ENCODE measurements at regions not wholly inside any gene's neighbourhood (a gene's known extent, or its start where the extent isn't known, plus 50 kb on each side); places are given as distances from the start of the nearest gene placed in this dataset.

- Histone ChIP-seq H3K4me2 (ENCODE audit: low read depth, low read length, poor library complexity, severe bottlenecking) (no peak overlapping the region), H3K27me3 (ENCODE audit: low read length) (no peaks in the 10 kb centered on the region), H3K9ac (ENCODE audit: low read length) (no peak overlapping the region), H3K9me3 (ENCODE audit: insufficient read depth, low read length) (no peaks in the 10 kb centered on the region), H3F3A (ENCODE audit: insufficient read depth) (no peaks in the 10 kb centered on the region), H2AFZ (ENCODE audit: low read depth, low read length, severe bottlenecking) (no peak overlapping the region), H3K9me2 (replicated peaks; ENCODE audit: insufficient read depth, low read length) (no peaks in the 10 kb centered on the region), H3K4me3 (ENCODE audit: insufficient read depth, low read length, poor library complexity, severe bottlenecking) (no peak overlapping the region), H3K36me3 (ENCODE audit: low read length) (no peaks in the 10 kb centered on the region), H3K27ac (ENCODE audit: low read depth, low read length) (no peak overlapping the region), H3K79me2 (ENCODE audit: insufficient read depth, low read length) (no peaks in the 10 kb centered on the region), H4K20me1 (ENCODE audit: low read depth, low read length) (no peaks in the 10 kb centered on the region)
- no peak for TF ChIP-seq CTCF (IDR thresholded peaks at IDR 0.05; ENCODE audit: insufficient read depth, low read length, poor library complexity, severe bottlenecking)
Measured at GRCh38 chr6:71119560-71119959, 162.7 kb upstream of the B3GAT2 start.

GRCh38 chr6:71123051-71123450 is 165.6 kb upstream of the OGFRL1 start:
- H3K9ac ChIP-seq (ENCODE audit: low read length): no peak overlapping the region
- H3K27ac ChIP-seq (ENCODE audit: low read depth, low read length): no peak overlapping the region
- no peaks in the 10 kb centered on the region for H4K20me1 ChIP-seq (ENCODE audit: low read depth, low read length)
- H3K4me3 ChIP-seq (ENCODE audit: insufficient read depth, low read length, poor library complexity, severe bottlenecking): no peak overlapping the region
- H3K27me3 ChIP-seq (ENCODE audit: low read length): no peaks in the 10 kb centered on the region
- no peaks in the 10 kb centered on the region for H3K9me3 ChIP-seq (ENCODE audit: insufficient read depth, low read length)
- no peaks in the 10 kb centered on the region for H3F3A ChIP-seq (ENCODE audit: insufficient read depth)
- H2AFZ ChIP-seq (ENCODE audit: low read depth, low read length, severe bottlenecking): no peak overlapping the region
- no peaks in the 10 kb centered on the region for H3K9me2 ChIP-seq (replicated peaks; ENCODE audit: insufficient read depth, low read length)
- TF ChIP-seq EZH2phosphoT487 (conservative IDR thresholded peaks at IDR 0.05; ENCODE audit: low read length) (no peak), CTCF (IDR thresholded peaks at IDR 0.05; ENCODE audit: insufficient read depth, low read length, poor library complexity, severe bottlenecking) (no peak)
- no peak overlapping the region for H3K4me2 ChIP-seq (ENCODE audit: low read depth, low read length, poor library complexity, severe bottlenecking)
- no peaks in the 10 kb centered on the region for H3K36me3 ChIP-seq (ENCODE audit: low read length)
- H3K79me2 ChIP-seq (ENCODE audit: insufficient read depth, low read length): no peaks in the 10 kb centered on the region

- H3K9me2 ChIP-seq (replicated peaks; ENCODE audit: insufficient read depth, low read length): no peaks in the 10 kb centered on the region
- no peaks in the 10 kb centered on the region for H3K79me2 ChIP-seq (ENCODE audit: insufficient read depth, low read length)
- TF ChIP-seq EZH2phosphoT487 (conservative IDR thresholded peaks at IDR 0.05; ENCODE audit: low read length) (no peak), CTCF (IDR thresholded peaks at IDR 0.05; ENCODE audit: insufficient read depth, low read length, poor library complexity, severe bottlenecking) (no peak)
- no peaks in the 10 kb centered on the region for H3F3A ChIP-seq (ENCODE audit: insufficient read depth)
- H3K27me3 ChIP-seq (ENCODE audit: low read length): no peaks in the 10 kb centered on the region
- no peak overlapping the region for H3K9ac ChIP-seq (ENCODE audit: low read length)
- no peak overlapping the region for H2AFZ ChIP-seq (ENCODE audit: low read depth, low read length, severe bottlenecking)
- no peaks in the 10 kb centered on the region for H3K36me3 ChIP-seq (ENCODE audit: low read length)
- H3K4me2 ChIP-seq (ENCODE audit: low read depth, low read length, poor library complexity, severe bottlenecking): no peak overlapping the region
- H4K20me1 ChIP-seq (ENCODE audit: low read depth, low read length): no peaks in the 10 kb centered on the region
- no peaks in the 10 kb centered on the region for H3K9me3 ChIP-seq (ENCODE audit: insufficient read depth, low read length)
- no peak overlapping the region for H3K4me3 ChIP-seq (ENCODE audit: insufficient read depth, low read length, poor library complexity, severe bottlenecking)
- H3K27ac ChIP-seq (ENCODE audit: low read depth, low read length): no peak overlapping the region
Measured at GRCh38 chr6:71124340-71124739, 164.3 kb upstream of the OGFRL1 start.

GRCh38 chr6:71125216-71125615 is 163.4 kb upstream of the OGFRL1 start:
- no peaks in the 10 kb centered on the region for H3K79me2 ChIP-seq (ENCODE audit: insufficient read depth, low read length)
- TF ChIP-seq EZH2phosphoT487 (conservative IDR thresholded peaks at IDR 0.05; ENCODE audit: low read length) (no peak), CTCF (IDR thresholded peaks at IDR 0.05; ENCODE audit: insufficient read depth, low read length, poor library complexity, severe bottlenecking) (no peak)

More at GRCh38 chr6:71125216-71125615, 163.4 kb upstream of the OGFRL1 start:
- Histone ChIP-seq H3F3A (ENCODE audit: insufficient read depth) (no peaks in the 10 kb centered on the region), H3K27me3 (ENCODE audit: low read length) (no peaks in the 10 kb centered on the region), H3K9ac (ENCODE audit: low read length) (no peak overlapping the region), H3K27ac (ENCODE audit: low read depth, low read length) (no peak overlapping the region), H3K9me2 (replicated peaks; ENCODE audit: insufficient read depth, low read length) (no peaks in the 10 kb centered on the region), H4K20me1 (ENCODE audit: low read depth, low read length) (no peaks in the 10 kb centered on the region), H3K4me2 (ENCODE audit: low read depth, low read length, poor library complexity, severe bottlenecking) (no peak overlapping the region), H2AFZ (ENCODE audit: low read depth, low read length, severe bottlenecking) (no peak overlapping the region), H3K4me3 (ENCODE audit: insufficient read depth, low read length, poor library complexity, severe bottlenecking) (no peak overlapping the region), H3K9me3 (ENCODE audit: insufficient read depth, low read length) (no peaks in the 10 kb centered on the region), H3K36me3 (ENCODE audit: low read length) (no peaks in the 10 kb centered on the region)

Measured in SU-DHL-6 (cell line).